Endodermal cell (in vitro differentiated cells): ENCODE measurements at regions not wholly inside any gene's neighbourhood (a gene's known extent, or its start where the extent isn't known, plus 50 kb on each side); places are given as distances from the start of the nearest gene placed in this dataset.

Source experiments
- DNase-seq: peaks from one replicate; pipeline ENCODE4 v3.0.0-alpha.2; 2017
- H3K27ac ChIP-seq: 2 replicates; pipeline ENCODE4 v1.5.1; 2013; ENCODE audit warnings: mild to moderate bottlenecking, low read depth, low read length, moderate library complexity
- H3K27me3 ChIP-seq: 2 replicates; pipeline ENCODE4 v1.6.1; 2013; ENCODE audit warnings: mild to moderate bottlenecking, low read length, moderate library complexity; ENCODE audit not compliant: insufficient read depth, control insufficient read depth, poor library complexity, severe bottlenecking
- H3K36me3 ChIP-seq: 2 replicates; pipeline ENCODE4 v1.7.0; 2013; ENCODE audit warnings: mild to moderate bottlenecking, low read length, moderate library complexity; ENCODE audit not compliant: control insufficient read depth, insufficient read depth
- H3K4me1 ChIP-seq: one replicate; pipeline ENCODE4 v1.7.0; 2013; ENCODE audit warnings: low read length; ENCODE audit not compliant: control insufficient read depth, insufficient read depth
- H3K4me3 ChIP-seq: 2 replicates; pipeline ENCODE4 v1.5.1; 2013; ENCODE audit warnings: mild to moderate bottlenecking, low read length, moderate library complexity
- H3K9ac ChIP-seq: 2 replicates; pipeline ENCODE4 v1.6.1; 2013; ENCODE audit warnings: mild to moderate bottlenecking, low read length, moderate library complexity; ENCODE audit not compliant: poor library complexity, severe bottlenecking; ENCODE audit errors: extremely low read depth
- H3K9me3 ChIP-seq: 2 replicates; pipeline ENCODE4 v1.6.1; 2013; ENCODE audit warnings: mild to moderate bottlenecking, low read length, moderate library complexity; ENCODE audit not compliant: control insufficient read depth
- H3K27ac Mint-ChIP-seq: 2 replicates; pipeline ENCODE4 v1.8.0; 2020; ENCODE audit warnings: mixed read lengths
- H3K27me3 Mint-ChIP-seq: 2 replicates; pipeline ENCODE4 v1.8.0; 2021; ENCODE audit warnings: mild to moderate bottlenecking, mixed read lengths; ENCODE audit not compliant: insufficient read depth
- H3K36me3 Mint-ChIP-seq: 2 replicates; pipeline ENCODE4 v1.8.0; 2020; ENCODE audit warnings: low read depth, mixed read lengths
- H3K4me1 Mint-ChIP-seq: 2 replicates; pipeline ENCODE4 v1.8.0; 2020; ENCODE audit warnings: mixed read lengths
- H3K4me3 Mint-ChIP-seq: 2 replicates; pipeline ENCODE4 v1.8.0; 2020; ENCODE audit warnings: mild to moderate bottlenecking, moderate library complexity, mixed read lengths
- H3K9me3 Mint-ChIP-seq: 2 replicates; pipeline ENCODE4 v1.8.0; 2020; ENCODE audit warnings: mild to moderate bottlenecking, mixed read lengths
- WGBS, 2 experiments: methylation state at CpG; one replicate each; pipeline versions ENCODE4 v1.1.5 to v1.1.7; 2013; ENCODE audit warnings: missing lambda C conversion rate in 2 of 2, mixed read lengths in 1 of 2; ENCODE audit not compliant: insufficient coverage in 1 of 2, insufficient read length in 1 of 2; 5-methylcytosine and 5-hydroxymethylcytosine counted together
- TF ChIP-seq, protein P1 (sequence below): fragments of 200-600 bp; sonication (generic); conservative IDR thresholded peaks from 2 replicates; pipeline ENCODE4 v1.5.0; 2021; ENCODE audit warnings: antibody characterized with exemption, mild to moderate bottlenecking

DNA sequence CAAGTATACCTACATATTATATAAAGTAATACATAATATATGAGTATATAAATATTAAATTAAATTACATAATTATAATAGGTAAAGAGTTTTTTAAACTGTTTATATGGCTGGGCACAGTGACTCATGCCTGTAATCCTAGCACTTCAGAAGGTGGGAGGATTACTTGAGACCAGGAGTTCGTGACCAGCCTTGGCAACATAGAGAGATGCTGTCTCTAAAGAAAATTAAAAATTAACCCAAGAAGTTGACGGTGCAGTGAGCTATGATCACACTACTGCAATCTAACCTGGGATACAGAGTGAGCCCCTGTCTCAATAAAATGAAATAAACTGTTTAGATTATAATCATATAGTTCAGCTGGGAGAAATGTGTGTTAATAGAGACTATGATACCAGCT, 363.0 kb downstream of the DDX10 start:
- Histone ChIP-seq H3K36me3 (no peaks in the 10 kb centered on the region), H3K27me3 (no peaks in the 10 kb centered on the region), H3K4me3 (no peak overlapping the region), H3K27ac (no peak overlapping the region), H3K4me1 (peaks cover 3% of the 10 kb centered on the region), H3K9ac (no peak overlapping the region), H3K9me3 (no peaks in the 10 kb centered on the region)
- no peak overlapping the region for H3K4me3 Mint-ChIP-seq
- no peak for DNase-seq
- H3K4me1 Mint-ChIP-seq = peaks cover 1% of the 10 kb centered on the region
- H3K9me3 Mint-ChIP-seq = peaks cover 7% of the 10 kb centered on the region
- H3K27me3 Mint-ChIP-seq = no peaks in the 10 kb centered on the region
- H3K36me3 Mint-ChIP-seq = no peaks in the 10 kb centered on the region
- TF ChIP-seq, protein P1, sequence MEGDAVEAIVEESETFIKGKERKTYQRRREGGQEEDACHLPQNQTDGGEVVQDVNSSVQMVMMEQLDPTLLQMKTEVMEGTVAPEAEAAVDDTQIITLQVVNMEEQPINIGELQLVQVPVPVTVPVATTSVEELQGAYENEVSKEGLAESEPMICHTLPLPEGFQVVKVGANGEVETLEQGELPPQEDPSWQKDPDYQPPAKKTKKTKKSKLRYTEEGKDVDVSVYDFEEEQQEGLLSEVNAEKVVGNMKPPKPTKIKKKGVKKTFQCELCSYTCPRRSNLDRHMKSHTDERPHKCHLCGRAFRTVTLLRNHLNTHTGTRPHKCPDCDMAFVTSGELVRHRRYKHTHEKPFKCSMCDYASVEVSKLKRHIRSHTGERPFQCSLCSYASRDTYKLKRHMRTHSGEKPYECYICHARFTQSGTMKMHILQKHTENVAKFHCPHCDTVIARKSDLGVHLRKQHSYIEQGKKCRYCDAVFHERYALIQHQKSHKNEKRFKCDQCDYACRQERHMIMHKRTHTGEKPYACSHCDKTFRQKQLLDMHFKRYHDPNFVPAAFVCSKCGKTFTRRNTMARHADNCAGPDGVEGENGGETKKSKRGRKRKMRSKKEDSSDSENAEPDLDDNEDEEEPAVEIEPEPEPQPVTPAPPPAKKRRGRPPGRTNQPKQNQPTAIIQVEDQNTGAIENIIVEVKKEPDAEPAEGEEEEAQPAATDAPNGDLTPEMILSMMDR = no peak
- H3K27ac Mint-ChIP-seq = no peak overlapping the region
- WGBS, 2 experiments = 89 to 100% methylated on average over 1 to 2 of the region's 2 CpGs

DNA sequence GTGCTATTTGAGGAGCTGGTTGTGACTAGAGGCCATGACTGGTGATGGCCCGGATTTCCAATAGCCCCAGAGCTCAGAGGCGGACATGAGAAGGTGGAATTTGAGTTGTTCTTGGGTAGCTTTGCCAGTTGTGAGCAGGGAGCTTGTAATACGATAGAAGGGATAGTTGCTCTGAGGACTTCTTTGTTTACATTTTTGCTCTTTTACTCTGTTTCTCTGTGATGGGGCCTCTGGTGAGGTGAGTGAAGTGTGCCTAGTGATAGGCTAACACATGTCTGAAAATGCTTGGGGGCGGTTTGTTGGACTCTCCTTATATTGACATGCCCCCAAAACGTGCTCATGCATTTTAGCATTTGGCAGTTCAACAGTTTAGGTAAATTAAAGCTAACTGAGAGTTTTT, 365.1 kb downstream of the DDX10 start:
- DNase-seq = no peak
- H3K27me3 ChIP-seq = no peaks in the 10 kb centered on the region
- H3K4me3 ChIP-seq = no peak overlapping the region
- no peak overlapping the region for H3K27ac ChIP-seq
- no peaks in the 10 kb centered on the region for H3K9me3 ChIP-seq
- peaks cover under 1% of the 10 kb centered on the region for H3K9me3 Mint-ChIP-seq
- H3K9ac ChIP-seq = no peak overlapping the region
- no peak overlapping the region for H3K27ac Mint-ChIP-seq
- TF ChIP-seq, protein P1 = no peak
- no peaks in the 10 kb centered on the region for H3K36me3 Mint-ChIP-seq
- no peaks in the 10 kb centered on the region for H3K27me3 Mint-ChIP-seq
- WGBS, 2 experiments = 71% methylated on average over 5 of the region's 5 CpGs; no CpG with 5 or more reads in 1 of the 2 experiments
- H3K4me1 ChIP-seq = peaks cover 3% of the 10 kb centered on the region
- no peaks in the 10 kb centered on the region for H3K36me3 ChIP-seq
- no peak overlapping the region for H3K4me3 Mint-ChIP-seq
- peaks cover 1% of the 10 kb centered on the region for H3K4me1 Mint-ChIP-seq

DNA sequence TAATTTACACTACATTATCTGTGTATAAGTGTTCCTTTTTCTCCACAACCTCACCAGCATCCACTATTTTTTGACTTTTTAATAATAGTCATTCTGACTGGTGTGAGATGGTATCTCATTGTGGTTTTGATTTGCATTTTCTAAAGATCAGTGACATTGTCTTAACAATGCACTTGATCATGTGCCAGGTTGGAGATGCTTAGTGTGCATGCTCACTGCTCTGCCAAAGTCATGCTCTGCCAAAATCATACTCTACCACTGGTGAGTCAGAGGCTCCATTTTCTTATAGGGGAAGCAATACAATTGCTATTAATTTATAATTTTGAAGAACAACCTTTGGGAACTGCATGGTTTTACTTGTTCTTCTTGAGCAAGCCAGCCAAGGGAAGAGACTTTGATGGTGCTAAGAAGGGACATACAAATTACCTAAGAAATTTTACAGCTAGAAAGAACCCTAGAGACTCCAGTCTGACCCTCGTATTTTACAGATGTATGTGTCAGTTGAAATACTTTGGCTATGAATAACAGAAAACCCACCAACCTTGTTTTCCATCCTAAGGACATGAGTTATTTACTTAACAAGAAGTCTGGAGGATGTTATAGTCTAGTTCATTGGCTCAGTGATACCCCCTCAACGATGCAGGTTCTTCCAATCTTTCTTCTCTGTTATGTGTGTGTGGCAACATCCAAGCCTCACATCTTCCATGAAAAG, 368.9 kb downstream of the DDX10 start:
- no peaks in the 10 kb centered on the region for H3K9me3 ChIP-seq
- no peaks in the 10 kb centered on the region for H3K9me3 Mint-ChIP-seq
- peaks cover 1% of the 10 kb centered on the region for H3K4me1 Mint-ChIP-seq
- no peak overlapping the region for H3K4me3 Mint-ChIP-seq
- H3K4me1 ChIP-seq = peaks cover 3% of the 10 kb centered on the region
- H3K27me3 ChIP-seq = no peaks in the 10 kb centered on the region
- no peak overlapping the region for H3K9ac ChIP-seq
- no peak overlapping the region for H3K4me3 ChIP-seq
- WGBS, 2 experiments = 86% methylated on average over 2 of the region's 2 CpGs; no CpG with 5 or more reads in 1 of the 2 experiments
- no peak overlapping the region for H3K27ac Mint-ChIP-seq
- H3K36me3 Mint-ChIP-seq = no peaks in the 10 kb centered on the region
- H3K36me3 ChIP-seq = no peaks in the 10 kb centered on the region
- no peaks in the 10 kb centered on the region for H3K27me3 Mint-ChIP-seq
- DNase-seq = no peak
- TF ChIP-seq, protein P1 = no peak
- H3K27ac ChIP-seq = no peak overlapping the region
